ENCODE measurements at regions not wholly inside any gene's neighbourhood (a gene's known extent, or its start where the extent isn't known, plus 50 kb on each side); places are given as distances from the start of the nearest gene placed in this dataset.

DNA sequence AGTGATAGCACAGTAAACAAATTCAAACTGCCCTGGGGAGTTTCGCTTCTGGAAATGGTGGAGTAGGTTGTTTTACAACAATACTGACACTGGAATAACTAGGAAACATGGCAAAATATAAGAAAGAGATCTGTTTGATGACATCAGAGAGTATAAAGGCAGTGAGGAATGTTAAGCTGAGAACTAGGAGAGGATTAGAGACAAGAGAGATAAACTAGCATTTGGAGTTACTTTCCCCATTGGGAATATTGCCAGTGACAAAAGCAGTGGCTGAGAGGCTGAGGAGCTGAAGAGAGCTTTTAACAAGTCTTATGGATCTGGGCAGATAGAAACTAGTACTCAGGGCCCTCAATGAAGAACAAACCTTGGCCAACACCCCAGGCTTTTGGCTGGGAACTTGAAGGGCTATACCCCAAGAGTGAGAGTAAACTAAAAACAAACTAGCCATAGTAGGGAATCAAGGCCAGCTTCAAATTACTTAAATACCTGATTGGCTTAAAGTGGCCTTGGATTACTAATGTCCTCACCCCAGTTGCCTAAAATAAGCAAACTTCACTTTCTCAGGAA lies 280.4 kb downstream of the KLF13 start:
- Histone ChIP-seq H4K20me1 (ENCODE audit: insufficient read depth, low read length) (no peaks in the 10 kb centered on the region), H3K36me3 (replicated peaks in 1 of 2; ENCODE audit: control insufficient read depth in 1 of 2, insufficient read depth in 2 of 2, low read length in 2 of 2) (no peaks in the 10 kb centered on the region), H3K27me3 (ENCODE audit: control insufficient read depth in 1 of 2, insufficient read depth in 2 of 2, low read length in 2 of 2) (no peaks in the 10 kb centered on the region), H3K9ac (ENCODE audit: insufficient read depth, low read depth, low read length) (no peak overlapping the region), H2AFZ (ENCODE audit: low read length) (no peak overlapping the region), H3K79me2 (ENCODE audit: insufficient read depth, low read length) (no peaks in the 10 kb centered on the region), H3K9me3 (ENCODE audit: low read length) (no peaks in the 10 kb centered on the region), H3K27ac (ENCODE audit: extremely low read length, insufficient read depth, low read length) (no peak overlapping the region), H3K4me3 (replicated peaks in 1 of 3; ENCODE audit: insufficient read depth in 1 of 3, low read depth in 2 of 3, low read length in 3 of 3) (no peak overlapping the region), H3K4me2 (ENCODE audit: low read depth, low read length) (no peak overlapping the region), H3K4me1 (ENCODE audit: insufficient read depth, low read length) (no peaks in the 10 kb centered on the region)
- intact Hi-C loops (cut with micrococcal nuclease; ENCODE audit: unreplicated experiment) (no loop called here), in situ Hi-C loops (cut with HindIII; ENCODE audit: extremely low pct_ligation_motif_present, low pct_unique_long_range_greater_than_20kb) (no loop called here)
- ATAC-seq (no peak), FAIRE-seq (no peak), DNase-seq (ENCODE audit: low spot score) (no peak)
- 0% methylated on average over 1 of the region's 1 CpG for WGBS (ENCODE audit: low lambda C conversion rate)
- CTCF ChIA-PET (ENCODE audit: low intra/inter-chr PET ratio, low total read pairs) = no interaction called here
- TF ChIP-seq ZNF556 (CRISPR knock-in tag; IDR thresholded peaks at IDR 0.05; ENCODE audit: borderline replicate concordance) = no peak
- BruUV-seq (replicated peaks) = no TSS peak
- POLR2A ChIA-PET = no interaction called here

DNA sequence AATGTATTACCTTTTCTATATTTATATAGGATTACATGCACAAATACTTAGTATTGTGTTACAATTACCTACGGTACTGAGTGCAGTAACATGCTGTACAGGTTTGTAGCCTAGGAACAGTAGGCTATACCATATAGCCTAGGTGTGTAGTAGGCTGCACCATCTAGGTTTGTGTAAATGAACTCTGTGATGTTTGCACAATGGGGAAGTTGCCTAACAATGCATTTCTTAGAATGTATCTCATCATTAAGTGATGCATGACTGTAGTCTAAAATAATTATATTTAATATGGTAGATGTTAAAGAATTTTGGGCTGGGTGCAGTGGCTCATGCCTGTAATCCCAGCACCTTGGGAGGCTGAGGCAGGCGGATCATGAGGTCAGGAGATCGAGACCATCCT lies 281.0 kb downstream of the KLF13 start:
- DNase-seq (ENCODE audit: low spot score) = no peak
- TF ChIP-seq DMAP1 (CRISPR knock-in tag; IDR thresholded peaks at IDR 0.05) (no peak), ZNF329 (CRISPR knock-in tag; IDR thresholded peaks at IDR 0.05; ENCODE audit: low read depth) (no peak), FIP1L1 (IDR thresholded peaks at IDR 0.05; ENCODE audit: borderline replicate concordance, insufficient read depth, low read depth, low read length) (no peak), ZNF33B (CRISPR knock-in tag; IDR thresholded peaks at IDR 0.05) (no peak), ESRRA (CRISPR knock-in tag; IDR thresholded peaks at IDR 0.05; ENCODE audit: low read depth) (no peak), LCORL (IDR thresholded peaks at IDR 0.05) (no peak), LCORL (CRISPR knock-in tag; IDR thresholded peaks at IDR 0.05) (no peak), KLF12 (CRISPR knock-in tag; IDR thresholded peaks at IDR 0.05; ENCODE audit: borderline replicate concordance) (no peak), SOX5 (CRISPR knock-in tag; IDR thresholded peaks at IDR 0.05; ENCODE audit: borderline replicate concordance) (no peak)
- TF ChIP-seq, protein P1, sequence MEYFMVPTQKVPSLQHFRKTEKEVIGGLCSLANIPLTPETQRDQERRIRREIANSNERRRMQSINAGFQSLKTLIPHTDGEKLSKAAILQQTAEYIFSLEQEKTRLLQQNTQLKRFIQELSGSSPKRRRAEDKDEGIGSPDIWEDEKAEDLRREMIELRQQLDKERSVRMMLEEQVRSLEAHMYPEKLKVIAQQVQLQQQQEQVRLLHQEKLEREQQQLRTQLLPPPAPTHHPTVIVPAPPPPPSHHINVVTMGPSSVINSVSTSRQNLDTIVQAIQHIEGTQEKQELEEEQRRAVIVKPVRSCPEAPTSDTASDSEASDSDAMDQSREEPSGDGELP (IDR thresholded peaks at IDR 0.05; ENCODE audit: borderline replicate concordance, low read depth) = no peak
- TF ChIP-seq, protein P2, sequence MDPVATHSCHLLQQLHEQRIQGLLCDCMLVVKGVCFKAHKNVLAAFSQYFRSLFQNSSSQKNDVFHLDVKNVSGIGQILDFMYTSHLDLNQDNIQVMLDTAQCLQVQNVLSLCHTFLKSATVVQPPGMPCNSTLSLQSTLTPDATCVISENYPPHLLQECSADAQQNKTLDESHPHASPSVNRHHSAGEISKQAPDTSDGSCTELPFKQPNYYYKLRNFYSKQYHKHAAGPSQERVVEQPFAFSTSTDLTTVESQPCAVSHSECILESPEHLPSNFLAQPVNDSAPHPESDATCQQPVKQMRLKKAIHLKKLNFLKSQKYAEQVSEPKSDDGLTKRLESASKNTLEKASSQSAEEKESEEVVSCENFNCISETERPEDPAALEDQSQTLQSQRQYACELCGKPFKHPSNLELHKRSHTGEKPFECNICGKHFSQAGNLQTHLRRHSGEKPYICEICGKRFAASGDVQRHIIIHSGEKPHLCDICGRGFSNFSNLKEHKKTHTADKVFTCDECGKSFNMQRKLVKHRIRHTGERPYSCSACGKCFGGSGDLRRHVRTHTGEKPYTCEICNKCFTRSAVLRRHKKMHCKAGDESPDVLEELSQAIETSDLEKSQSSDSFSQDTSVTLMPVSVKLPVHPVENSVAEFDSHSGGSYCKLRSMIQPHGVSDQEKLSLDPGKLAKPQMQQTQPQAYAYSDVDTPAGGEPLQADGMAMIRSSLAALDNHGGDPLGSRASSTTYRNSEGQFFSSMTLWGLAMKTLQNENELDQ (CRISPR knock-in tag; IDR thresholded peaks at IDR 0.05; ENCODE audit: borderline replicate concordance) = no peak
- TF ChIP-seq, protein P3, sequence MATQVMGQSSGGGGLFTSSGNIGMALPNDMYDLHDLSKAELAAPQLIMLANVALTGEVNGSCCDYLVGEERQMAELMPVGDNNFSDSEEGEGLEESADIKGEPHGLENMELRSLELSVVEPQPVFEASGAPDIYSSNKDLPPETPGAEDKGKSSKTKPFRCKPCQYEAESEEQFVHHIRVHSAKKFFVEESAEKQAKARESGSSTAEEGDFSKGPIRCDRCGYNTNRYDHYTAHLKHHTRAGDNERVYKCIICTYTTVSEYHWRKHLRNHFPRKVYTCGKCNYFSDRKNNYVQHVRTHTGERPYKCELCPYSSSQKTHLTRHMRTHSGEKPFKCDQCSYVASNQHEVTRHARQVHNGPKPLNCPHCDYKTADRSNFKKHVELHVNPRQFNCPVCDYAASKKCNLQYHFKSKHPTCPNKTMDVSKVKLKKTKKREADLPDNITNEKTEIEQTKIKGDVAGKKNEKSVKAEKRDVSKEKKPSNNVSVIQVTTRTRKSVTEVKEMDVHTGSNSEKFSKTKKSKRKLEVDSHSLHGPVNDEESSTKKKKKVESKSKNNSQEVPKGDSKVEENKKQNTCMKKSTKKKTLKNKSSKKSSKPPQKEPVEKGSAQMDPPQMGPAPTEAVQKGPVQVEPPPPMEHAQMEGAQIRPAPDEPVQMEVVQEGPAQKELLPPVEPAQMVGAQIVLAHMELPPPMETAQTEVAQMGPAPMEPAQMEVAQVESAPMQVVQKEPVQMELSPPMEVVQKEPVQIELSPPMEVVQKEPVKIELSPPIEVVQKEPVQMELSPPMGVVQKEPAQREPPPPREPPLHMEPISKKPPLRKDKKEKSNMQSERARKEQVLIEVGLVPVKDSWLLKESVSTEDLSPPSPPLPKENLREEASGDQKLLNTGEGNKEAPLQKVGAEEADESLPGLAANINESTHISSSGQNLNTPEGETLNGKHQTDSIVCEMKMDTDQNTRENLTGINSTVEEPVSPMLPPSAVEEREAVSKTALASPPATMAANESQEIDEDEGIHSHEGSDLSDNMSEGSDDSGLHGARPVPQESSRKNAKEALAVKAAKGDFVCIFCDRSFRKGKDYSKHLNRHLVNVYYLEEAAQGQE (IDR thresholded peaks at IDR 0.05; ENCODE audit: borderline replicate concordance in 1 of 2, low read depth in 1 of 2, low read length in 2 of 2) = no peak

More for the DNA sequence above, 281.0 kb downstream of the KLF13 start:
- intact Hi-C loops (cut with micrococcal nuclease; ENCODE audit: unreplicated experiment) (no loop called here), in situ Hi-C loops (cut with HindIII; ENCODE audit: extremely low pct_ligation_motif_present, low pct_unique_long_range_greater_than_20kb) (no loop called here)
- ATAC-seq = no peak
- H3K9ac ChIP-seq (ENCODE audit: insufficient read depth, low read depth, low read length) = no peak overlapping the region
- no TSS peak for BruUV-seq (replicated peaks)
- no peak overlapping the region for H3K27ac ChIP-seq (ENCODE audit: extremely low read length, insufficient read depth, low read length)
- H2AFZ ChIP-seq (ENCODE audit: low read length) = no peak overlapping the region
- no peak overlapping the region for H3K4me2 ChIP-seq (ENCODE audit: low read depth, low read length)
- no peaks in the 10 kb centered on the region for H4K20me1 ChIP-seq (ENCODE audit: insufficient read depth, low read length)
- no peaks in the 10 kb centered on the region for H3K27me3 ChIP-seq (ENCODE audit: control insufficient read depth in 1 of 2, insufficient read depth in 2 of 2, low read length in 2 of 2)
- H3K4me1 ChIP-seq (ENCODE audit: insufficient read depth, low read length) = no peaks in the 10 kb centered on the region
- H3K79me2 ChIP-seq (ENCODE audit: insufficient read depth, low read length) = no peaks in the 10 kb centered on the region
- ChIA-PET CTCF (ENCODE audit: low intra/inter-chr PET ratio, low total read pairs) (no interaction called here), POLR2A (no interaction called here)
- H3K9me3 ChIP-seq (ENCODE audit: low read length) = no peaks in the 10 kb centered on the region
- 31% methylated on average over 3 of the region's 3 CpGs for WGBS (ENCODE audit: low lambda C conversion rate)
- H3K36me3 ChIP-seq (replicated peaks in 1 of 2; ENCODE audit: control insufficient read depth in 1 of 2, insufficient read depth in 2 of 2, low read length in 2 of 2) = no peaks in the 10 kb centered on the region
- FAIRE-seq = no peak
- no peak overlapping the region for H3K4me3 ChIP-seq (replicated peaks in 1 of 3; ENCODE audit: insufficient read depth in 1 of 3, low read depth in 2 of 3, low read length in 3 of 3)

Data from HepG2 (cell line).